SH-SY5Y (cell line): ENCODE measurements at regions not wholly inside any gene's neighbourhood (a gene's known extent, or its start where the extent isn't known, plus 50 kb on each side); places are given as distances from the start of the nearest gene placed in this dataset.

ENCODE experiments used
- GATA2 ChIP-seq: IDR thresholded peaks from 2 replicates; pipeline ENCODE4 v1.6.1; 2011; ENCODE audit warnings: mild to moderate bottlenecking, low read depth, low read length
- GATA3 ChIP-seq: IDR thresholded peaks from 2 replicates; pipeline ENCODE4 v1.6.1; 2011; ENCODE audit warnings: low read depth, mild to moderate bottlenecking, low read length, moderate library complexity

DNA sequence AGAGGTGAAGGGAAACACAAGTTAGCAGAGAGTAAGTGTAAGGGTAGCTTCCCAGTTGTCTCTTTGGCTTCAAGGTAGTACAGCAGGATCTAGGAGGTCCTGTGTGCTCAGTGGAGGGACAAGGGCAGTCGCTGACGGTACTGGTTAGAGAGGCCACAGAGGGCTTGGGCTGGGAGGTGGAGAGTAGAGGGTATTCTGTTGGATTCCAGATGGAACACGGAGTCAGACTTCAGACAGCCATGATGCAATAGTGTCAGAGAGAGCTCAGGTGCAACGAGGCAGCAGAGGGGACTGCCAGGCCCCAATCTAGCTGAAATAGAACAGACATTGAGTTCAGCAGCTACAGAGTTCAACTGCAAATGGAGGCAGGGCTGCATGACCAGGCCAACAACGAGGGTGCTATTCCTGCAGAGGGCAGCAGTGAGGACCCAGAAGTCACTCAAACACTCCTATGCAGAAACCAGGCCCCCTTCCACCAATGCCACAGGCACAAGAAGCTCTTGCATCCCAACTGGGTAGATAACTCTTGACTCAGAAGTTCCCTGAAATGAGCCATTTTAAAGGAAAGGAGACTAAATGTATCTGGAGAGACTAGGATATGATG, 325.0 kb upstream of the ESRRG start:
- no peak for TF ChIP-seq GATA2
- TF ChIP-seq GATA3: no peak

DNA sequence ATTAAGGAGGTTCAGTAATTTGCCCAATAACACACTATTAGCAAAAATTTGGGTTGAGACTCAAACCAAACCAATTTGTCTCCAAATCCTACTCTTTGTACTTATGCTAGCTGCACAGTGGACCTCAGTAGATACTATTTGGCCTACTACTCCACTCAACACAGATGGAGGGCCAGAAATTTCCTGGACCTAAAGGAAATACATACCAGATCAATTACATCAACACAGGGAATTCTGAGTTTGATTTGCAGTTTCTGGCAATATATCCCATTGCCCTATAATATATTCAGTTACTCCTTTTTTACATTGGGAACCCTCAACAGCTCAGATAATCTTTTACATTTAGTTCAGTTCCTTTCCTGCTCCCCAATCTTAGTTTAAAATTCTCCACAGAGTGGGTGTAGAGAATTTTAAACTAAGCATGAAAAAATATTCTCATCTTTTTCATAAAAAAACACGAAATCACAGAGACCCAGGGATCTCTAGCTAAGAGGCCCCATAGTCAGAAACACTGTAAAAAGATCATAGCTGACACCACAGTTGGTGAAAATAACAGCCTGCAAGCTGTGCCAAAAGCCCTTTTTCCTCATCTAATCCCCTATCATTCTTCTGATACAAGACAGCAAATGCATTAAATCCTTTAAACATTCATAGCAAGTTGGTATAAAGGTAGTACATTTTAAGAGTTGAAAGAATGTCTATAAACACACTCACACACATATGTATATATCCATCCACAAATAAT, 317.7 kb upstream of the ESRRG start:
- TF ChIP-seq GATA2 (no peak), GATA3 (no peak)

DNA sequence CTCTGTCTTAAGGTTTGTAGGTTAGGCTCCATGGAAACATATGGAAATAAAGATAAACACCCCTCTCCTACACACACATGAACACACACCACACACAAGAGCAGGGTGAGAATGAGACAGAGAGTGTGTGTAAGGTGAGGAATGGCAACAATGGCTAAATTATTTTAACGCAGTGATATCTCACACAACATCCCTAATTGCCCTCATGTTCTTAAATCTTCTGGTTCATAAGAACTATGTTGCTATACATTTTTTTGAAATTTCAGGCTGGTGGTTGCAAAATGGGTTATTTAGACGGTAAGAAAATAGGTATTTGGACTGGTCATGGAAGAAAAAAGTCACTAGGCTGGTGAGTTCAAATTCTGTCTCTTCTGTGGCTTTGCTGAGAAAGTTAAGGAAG, 316.7 kb upstream of the ESRRG start:
- TF ChIP-seq GATA3 (no peak), GATA2 (no peak)

DNA sequence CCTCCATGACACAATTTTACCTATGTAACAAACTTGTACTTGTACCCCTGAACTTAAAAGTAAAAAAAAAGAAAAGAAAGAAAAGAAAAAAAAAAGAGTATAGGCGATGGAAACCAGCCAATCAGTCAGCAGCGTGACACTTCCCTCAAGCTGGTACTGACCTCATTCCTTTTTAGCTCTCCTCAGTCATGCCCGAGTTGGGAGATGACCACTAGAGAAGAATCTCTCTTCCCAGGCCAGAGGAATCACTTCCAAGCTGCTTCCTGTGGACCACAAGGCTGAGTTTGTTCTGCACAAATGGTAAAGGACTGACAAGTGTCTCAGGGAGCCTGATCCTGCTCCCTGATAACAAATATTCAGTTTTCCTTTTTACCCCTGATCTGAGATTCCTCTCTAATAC, 313.5 kb upstream of the ESRRG start:
- TF ChIP-seq GATA3: no peak
- TF ChIP-seq GATA2: no peak

DNA sequence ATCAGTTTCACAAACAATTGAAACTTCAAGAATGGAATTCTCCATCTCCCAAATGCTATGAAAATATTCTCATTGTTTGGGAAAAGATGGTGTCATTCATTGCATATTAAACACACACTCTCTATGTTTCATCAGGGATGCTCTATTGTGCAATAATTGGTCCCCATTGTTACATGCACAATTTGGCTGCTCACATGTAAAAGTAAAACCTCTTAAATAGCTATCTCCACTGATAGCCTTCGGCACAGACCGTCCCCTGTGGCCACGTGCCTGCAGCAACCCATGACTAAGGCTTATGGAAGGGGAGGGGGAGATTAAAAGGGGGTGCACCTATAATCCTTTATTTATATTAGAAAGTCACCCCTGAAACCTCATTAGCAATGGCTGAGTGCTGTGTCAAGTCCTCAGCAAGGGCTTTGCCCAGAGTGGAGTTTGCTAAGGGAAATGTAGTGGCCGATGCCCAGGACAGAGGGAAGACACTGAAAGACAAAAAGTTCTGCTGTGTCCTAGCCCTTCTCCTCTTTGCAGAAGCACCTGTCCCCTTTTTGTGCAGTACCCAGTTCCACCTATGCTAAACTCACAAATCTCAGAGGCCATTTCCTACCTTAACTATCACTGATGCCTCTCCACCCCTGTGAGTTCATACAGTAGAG, 309.6 kb upstream of the ESRRG start:
- TF ChIP-seq GATA3 (no peak), GATA2 (no peak)

DNA sequence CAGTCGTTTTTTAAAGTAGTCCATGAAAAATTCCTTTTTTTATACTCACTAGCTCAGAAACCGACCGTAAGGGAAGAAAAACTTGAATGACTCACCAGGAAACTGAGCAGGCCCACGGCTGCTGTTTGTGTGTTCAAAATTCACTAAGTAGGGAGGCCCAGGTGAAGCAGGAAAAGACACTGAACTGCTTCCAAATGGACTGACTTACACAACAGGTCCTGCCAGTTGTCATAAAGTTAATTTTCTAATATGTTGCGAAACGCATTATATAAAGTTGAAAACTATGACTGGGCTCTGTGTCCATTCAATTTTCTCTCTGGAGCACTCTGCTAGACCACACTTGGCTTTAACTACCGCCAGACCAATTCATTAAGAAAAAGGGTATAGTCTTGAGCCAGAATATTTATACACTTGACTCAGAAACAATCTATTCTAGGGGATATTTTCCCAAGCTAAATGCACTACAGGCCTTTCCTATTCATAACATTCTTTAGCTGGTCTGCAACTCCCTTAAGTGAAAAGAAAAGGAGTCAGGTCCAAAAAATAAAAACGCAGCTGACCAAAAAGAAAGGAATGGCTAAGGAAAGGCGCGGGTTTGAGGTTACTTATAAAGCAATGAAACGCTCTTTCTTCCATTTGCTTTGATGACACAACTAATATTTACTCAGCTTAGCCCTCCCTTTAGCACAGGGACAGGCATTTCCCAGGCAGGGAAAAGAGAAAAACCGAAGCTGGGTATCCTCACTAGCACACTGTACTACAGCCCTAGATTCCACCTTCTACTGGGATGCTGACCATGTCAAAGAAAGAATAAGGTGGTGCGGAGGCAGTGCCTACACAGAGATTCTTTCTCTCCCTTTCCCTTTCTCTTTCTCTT, 306.3 kb upstream of the ESRRG start:
- TF ChIP-seq GATA3 (no peak), GATA2 (no peak)

DNA sequence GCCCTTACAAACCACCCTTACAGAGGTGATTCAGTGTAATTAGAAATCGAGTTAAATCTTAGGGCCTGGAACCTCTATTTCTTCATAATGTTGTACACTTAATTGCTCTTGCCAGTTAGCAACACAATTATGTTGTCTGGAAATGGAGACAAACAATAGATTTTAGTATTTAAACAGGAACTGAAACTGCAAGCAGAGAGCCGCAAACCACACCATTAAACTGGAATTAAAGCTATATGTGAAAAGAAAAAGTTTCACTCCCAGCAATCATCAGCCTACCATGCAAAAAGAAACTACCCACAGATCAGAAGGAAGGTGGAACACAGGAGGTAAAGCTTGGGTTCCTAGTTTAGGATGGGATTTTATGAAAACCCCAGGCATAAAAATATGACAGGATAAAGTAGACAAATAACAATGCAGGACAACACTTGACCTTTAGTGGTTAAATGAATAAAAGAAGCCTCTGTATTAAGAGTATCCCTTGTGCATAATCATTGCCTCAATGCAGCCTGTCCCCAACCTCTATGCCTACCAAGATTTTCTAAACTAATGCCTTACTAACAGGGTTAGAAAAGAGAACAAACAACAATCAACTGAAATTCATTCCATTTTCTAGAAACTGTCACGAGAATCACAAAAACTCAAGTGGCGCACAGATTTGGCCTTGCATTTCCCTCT, 304.3 kb upstream of the ESRRG start:
- TF ChIP-seq GATA3: no peak
- TF ChIP-seq GATA2: no peak

DNA sequence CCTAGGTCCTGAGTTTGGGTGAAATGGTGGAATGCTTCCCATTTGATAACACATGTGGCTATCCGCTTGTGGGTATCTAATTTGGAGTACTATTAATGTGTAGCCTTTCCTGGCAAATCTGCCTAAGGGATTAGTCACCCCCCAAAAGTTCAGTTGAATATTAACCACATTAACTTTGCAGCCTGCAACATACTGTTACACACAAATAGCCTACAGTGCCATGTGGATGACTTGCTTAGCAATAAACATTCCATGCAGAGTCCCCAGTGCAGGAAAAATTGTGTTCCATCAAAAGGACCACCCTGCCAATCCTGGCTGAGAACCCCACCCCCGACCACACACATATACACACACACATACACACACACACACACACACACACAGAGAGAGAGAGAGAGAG, 303.3 kb upstream of the ESRRG start:
- TF ChIP-seq GATA3: no peak

DNA sequence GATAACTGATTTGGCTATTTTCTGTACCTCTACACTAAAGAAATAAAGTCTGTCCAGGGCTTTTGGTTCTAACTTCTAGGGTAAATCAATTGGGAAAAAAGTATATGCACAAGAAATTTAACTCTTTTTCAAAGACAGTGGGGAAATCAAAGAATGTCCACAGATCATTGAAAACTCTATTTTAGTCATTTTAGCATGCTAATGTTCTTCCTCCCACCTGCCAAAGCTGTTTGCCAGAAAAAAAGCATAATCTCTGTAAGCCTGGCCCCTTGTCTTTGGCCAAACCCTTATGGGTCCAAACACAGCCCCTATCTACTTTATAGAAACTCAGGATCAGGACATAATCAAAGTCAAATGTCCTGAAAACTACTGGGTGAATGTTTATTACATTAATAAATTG, 302.2 kb upstream of the ESRRG start:
- TF ChIP-seq GATA3 (no peak), GATA2 (no peak)

DNA sequence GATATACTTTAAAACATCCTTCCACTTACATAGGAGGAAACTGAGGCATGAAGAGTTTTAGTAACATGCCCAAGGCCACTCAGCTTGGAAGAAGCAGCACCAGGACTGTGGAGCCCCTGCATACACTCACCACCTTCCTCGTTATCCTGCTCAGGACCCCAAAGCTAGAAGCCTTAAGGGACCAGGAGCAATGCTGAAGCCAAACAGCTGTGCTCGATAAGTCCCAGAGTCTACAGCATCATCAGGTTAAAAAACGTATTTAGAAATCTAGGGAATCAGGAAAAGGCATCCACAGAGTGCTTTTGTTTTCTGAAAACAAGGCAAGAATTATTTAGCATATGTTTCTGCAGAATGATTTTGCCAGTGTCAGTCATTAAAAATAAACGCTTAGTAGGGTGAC, 301.7 kb upstream of the ESRRG start:
- TF ChIP-seq GATA3: no peak
- TF ChIP-seq GATA2: no peak

DNA sequence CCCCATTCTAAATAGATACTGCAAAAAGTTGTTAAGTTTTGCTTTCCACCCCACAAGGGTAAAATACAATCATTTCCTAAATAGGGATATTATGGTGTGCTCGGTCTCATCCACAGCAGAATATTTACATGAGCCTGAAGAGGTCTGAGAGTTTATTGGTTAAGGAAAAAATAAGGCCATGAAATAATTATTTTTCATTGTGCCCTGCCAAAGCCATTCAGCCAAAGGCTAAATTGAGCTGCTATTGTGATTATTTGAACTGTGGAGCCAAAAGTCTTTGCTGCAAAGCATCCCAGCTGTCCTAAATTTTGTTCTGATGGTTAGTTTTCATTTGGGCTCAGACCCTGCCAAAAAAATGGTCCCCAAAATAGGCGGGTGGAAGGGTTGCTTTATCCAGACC, 298.7 kb upstream of the ESRRG start:
- TF ChIP-seq GATA2: no peak
- no peak for TF ChIP-seq GATA3

DNA sequence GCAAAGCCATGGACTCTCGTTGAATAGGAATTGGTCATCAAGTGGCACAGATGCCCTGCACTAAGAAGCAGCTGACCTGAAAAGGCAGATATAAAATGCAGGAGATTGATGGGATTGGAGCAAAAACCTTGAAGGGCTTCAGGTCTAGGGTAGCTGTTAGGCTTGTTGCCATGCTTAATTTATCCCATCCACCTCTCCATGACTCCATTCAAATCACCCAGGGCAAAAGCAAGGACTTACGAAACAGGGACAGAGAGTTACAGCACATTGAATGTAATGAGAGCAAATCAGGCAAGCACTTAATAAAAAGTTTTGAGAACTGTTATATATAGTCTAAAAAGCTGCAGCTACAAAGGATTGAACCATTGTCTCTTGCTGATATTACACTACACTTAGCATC, 298.2 kb upstream of the ESRRG start:
- TF ChIP-seq GATA3 (no peak), GATA2 (no peak)

DNA sequence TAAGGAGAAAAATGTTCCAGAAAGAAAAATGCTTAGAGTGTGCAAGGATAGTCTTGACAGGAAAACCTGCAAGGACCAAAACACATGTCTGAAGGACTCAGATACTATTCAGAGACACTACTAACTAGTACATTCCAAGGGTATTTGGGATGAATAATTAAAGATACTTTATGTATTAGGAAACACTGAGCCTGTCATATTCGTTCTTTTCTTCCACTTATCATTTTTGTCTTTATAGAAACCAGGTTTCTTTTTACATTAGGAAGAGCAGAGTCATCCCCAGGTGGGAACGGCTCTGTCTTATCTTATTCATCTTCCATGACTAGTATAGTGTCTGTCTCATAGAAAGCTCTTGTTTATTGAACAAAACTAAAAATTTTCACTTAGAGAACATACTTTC, 296.2 kb upstream of the ESRRG start:
- no peak for TF ChIP-seq GATA3
- no peak for TF ChIP-seq GATA2

DNA sequence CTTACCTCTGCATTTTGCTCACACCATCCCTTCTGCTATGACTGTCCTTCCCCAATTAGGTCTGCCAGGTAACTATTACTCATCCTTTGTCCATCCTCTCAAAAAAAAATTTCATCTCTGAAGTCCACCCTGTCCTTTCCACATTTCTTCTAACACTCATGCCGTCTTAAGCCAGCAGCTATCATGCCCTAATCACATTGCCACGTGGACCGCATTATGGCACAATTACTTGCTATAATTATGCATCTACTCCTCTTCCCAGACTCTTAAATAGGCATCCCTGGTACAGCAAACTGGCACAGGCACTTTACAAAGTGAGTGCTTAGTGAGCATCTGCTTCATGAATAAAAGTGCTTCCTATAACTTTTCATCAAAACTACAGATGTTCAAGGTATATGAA, 295.4 kb upstream of the ESRRG start:
- TF ChIP-seq GATA2: no peak
- TF ChIP-seq GATA3: no peak

DNA sequence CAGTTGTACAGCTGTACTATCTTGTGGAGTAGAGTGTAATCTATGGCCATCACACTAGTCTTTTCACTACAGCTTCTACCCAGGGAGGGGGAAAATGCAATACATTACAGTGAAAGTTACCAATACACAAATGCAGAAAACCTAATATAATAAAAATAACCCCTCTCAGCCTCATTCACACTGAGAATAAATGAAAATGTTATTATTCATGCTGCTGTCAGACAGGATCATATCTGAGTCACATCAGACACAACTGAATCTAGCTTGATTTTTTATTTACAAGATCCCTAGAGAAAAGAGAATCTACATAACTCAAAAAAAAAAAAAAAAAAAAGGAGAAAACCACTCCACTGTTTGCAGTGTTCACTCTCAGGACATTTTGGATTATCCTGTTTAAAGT, 293.9 kb upstream of the ESRRG start:
- TF ChIP-seq GATA2: no peak
- no peak for TF ChIP-seq GATA3
